A673 (cell line): ENCODE measurements at regions not wholly inside any gene's neighbourhood (a gene's known extent, or its start where the extent isn't known, plus 50 kb on each side); places are given as distances from the start of the nearest gene placed in this dataset.

Source experiments
- BruUV-seq: library from RNA; stranded (reverse); fragments of 400-500 nt; replicated peaks from 2 replicates; lab custom pipeline; 2021; lab: Mats Ljungman, UMichigan
- CTCF ChIA-PET: fragments of 300-600 bp; sonication (Branson Sonifier 250); formaldehyde crosslinking; loops from one replicate; lab custom pipeline; 2022; ENCODE audit warnings: antibody characterized with exemption; lab: Charles Lee
- POLR2A ChIA-PET: fragments of 300-600 bp; sonication (Branson Sonifier 250); formaldehyde crosslinking; loops from one replicate; lab custom pipeline; 2022; ENCODE audit warnings: antibody characterized with exemption; ENCODE audit not compliant: low non-redundant PET; lab: Charles Lee
- DNase-seq: peaks from one replicate; pipeline ENCODE4 v3.0.0-alpha.2; 2015; ENCODE audit warnings: low spot score
- H3K27ac ChIP-seq: fragments of 200-600 bp; sonication (generic); 2 replicates; pipeline ENCODE4 v1.5.1; 2016; ENCODE audit warnings: mixed run types, low read depth, mild to moderate bottlenecking, mixed read lengths, antibody characterized with exemption, low read length; ENCODE audit not compliant: poor library complexity, severe bottlenecking
- H3K27me3 ChIP-seq: fragments of 200-600 bp; sonication (generic); replicated peaks from 2 replicates; pipeline ENCODE4 v1.6.1; 2017; ENCODE audit warnings: mixed run types, low read depth, mild to moderate bottlenecking, mixed read lengths, antibody characterized with exemption, low read length; ENCODE audit not compliant: insufficient read depth, poor library complexity
- H3K36me3 ChIP-seq: fragments of 200-600 bp; sonication (generic); 2 replicates; pipeline ENCODE4 v1.6.1; 2016; ENCODE audit warnings: mixed run types, mild to moderate bottlenecking, mixed read lengths, antibody characterized with exemption, low read length; ENCODE audit not compliant: insufficient read depth, poor library complexity, severe bottlenecking
- H3K4me1 ChIP-seq: fragments of 200-600 bp; sonication (generic); 2 replicates; pipeline ENCODE4 v1.6.1; 2017; ENCODE audit warnings: mixed run types, mild to moderate bottlenecking, mixed read lengths, antibody characterized with exemption, low read length; ENCODE audit not compliant: insufficient read depth, poor library complexity, severe bottlenecking
- H3K4me3 ChIP-seq: fragments of 200-600 bp; sonication (generic); 2 replicates; pipeline ENCODE4 v1.5.1; 2016; ENCODE audit warnings: low read depth, mixed run types, mild to moderate bottlenecking, mixed read lengths, low read length; ENCODE audit not compliant: poor library complexity, severe bottlenecking
- H3K9me3 ChIP-seq: fragments of 200-600 bp; sonication (generic); 2 replicates; pipeline ENCODE4 v1.6.1; 2016; ENCODE audit warnings: mixed run types, low read depth, mild to moderate bottlenecking, mixed read lengths, antibody characterized with exemption, low read length; ENCODE audit not compliant: poor library complexity, severe bottlenecking
- EZH2 ChIP-seq: fragments of 200-600 bp; sonication (generic); IDR thresholded peaks from 2 replicates; pipeline ENCODE4 v1.6.1; 2017; ENCODE audit warnings: borderline replicate concordance, low read depth, mild to moderate bottlenecking, mixed read lengths, antibody characterized with exemption, low read length; ENCODE audit not compliant: poor library complexity, severe bottlenecking
- intact Hi-C: fragments of 100-400 bp; cut with micrococcal nuclease; formaldehyde crosslinking; loops from one replicate; pipeline ENCODE4 v1.10.0; 2022; ENCODE audit not compliant: unreplicated experiment
- TF ChIP-seq, protein P1 (sequence below): fragments of 300-800, 200-600 bp; sonication (generic); conservative IDR thresholded peaks from 2 replicates; pipeline ENCODE4 v1.5.1; 2017; ENCODE audit warnings: low read depth, mild to moderate bottlenecking, antibody characterized with exemption, low read length, moderate library complexity, mixed read lengths

- Histone ChIP-seq H3K4me3 (no peak overlapping the region), H3K36me3 (no peaks in the 10 kb centered on the region), H3K27ac (no peak overlapping the region), H3K4me1 (peaks cover 37% of the 10 kb centered on the region), H3K27me3 (no peaks in the 10 kb centered on the region), H3K9me3 (no peaks in the 10 kb centered on the region)
- intact Hi-C loops: loop anchor here (10.0 kb wide), 1 partner anchor 304 kb away; no protein-coding TSS in a partner anchor
- no peak for TF ChIP-seq EZH2
- TF ChIP-seq, protein P1, sequence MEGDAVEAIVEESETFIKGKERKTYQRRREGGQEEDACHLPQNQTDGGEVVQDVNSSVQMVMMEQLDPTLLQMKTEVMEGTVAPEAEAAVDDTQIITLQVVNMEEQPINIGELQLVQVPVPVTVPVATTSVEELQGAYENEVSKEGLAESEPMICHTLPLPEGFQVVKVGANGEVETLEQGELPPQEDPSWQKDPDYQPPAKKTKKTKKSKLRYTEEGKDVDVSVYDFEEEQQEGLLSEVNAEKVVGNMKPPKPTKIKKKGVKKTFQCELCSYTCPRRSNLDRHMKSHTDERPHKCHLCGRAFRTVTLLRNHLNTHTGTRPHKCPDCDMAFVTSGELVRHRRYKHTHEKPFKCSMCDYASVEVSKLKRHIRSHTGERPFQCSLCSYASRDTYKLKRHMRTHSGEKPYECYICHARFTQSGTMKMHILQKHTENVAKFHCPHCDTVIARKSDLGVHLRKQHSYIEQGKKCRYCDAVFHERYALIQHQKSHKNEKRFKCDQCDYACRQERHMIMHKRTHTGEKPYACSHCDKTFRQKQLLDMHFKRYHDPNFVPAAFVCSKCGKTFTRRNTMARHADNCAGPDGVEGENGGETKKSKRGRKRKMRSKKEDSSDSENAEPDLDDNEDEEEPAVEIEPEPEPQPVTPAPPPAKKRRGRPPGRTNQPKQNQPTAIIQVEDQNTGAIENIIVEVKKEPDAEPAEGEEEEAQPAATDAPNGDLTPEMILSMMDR: no peak
- POLR2A ChIA-PET: no interaction called here
- DNase-seq: no peak
- CTCF ChIA-PET: no interaction called here
- no TSS peak for BruUV-seq
Observed at GRCh38 chr4:156660465-156660864, 311.1 kb downstream of the PDGFC start.

GRCh38 chr4:156659983-156660382, 311.6 kb downstream of the PDGFC start:
- DNase-seq: no peak
- BruUV-seq: no TSS peak
- ChIA-PET POLR2A (no interaction called here), CTCF (no interaction called here)
- intact Hi-C loops: loop anchor here (10.0 kb wide), 1 partner anchor 305 kb away; no protein-coding TSS in a partner anchor
- no peak overlapping the region for H3K4me3 ChIP-seq
- peaks cover 33% of the 10 kb centered on the region for H3K4me1 ChIP-seq
- TF ChIP-seq EZH2: no peak
- TF ChIP-seq, protein P1: no peak
- H3K27ac ChIP-seq: no peak overlapping the region
- H3K27me3 ChIP-seq: no peaks in the 10 kb centered on the region
- H3K36me3 ChIP-seq: no peaks in the 10 kb centered on the region
- H3K9me3 ChIP-seq: no peaks in the 10 kb centered on the region

DNA sequence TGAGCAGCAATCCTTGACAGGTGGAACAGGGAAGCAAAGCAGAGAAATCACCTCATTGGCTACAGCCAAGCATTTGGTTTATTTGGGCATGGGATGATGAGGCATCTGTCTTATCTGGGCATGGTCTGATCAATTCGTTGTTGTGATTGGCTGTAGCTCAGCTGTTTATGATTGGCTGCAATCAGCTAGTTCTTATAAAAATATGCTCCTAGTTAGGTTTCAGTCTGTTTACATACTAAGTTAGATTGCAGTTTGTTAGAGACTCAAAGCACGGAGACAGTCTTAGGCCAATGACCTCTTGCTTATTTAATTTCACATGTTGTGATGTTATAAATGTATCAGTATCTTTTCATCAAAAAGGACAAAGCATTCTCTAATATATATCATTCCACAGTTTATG, 312.0 kb downstream of the PDGFC start:
- no peak for DNase-seq
- no peaks in the 10 kb centered on the region for H3K36me3 ChIP-seq
- ChIA-PET CTCF (no interaction called here), POLR2A (no interaction called here)
- intact Hi-C loops: no loop called here
- peaks cover 30% of the 10 kb centered on the region for H3K4me1 ChIP-seq
- no peaks in the 10 kb centered on the region for H3K27me3 ChIP-seq
- TF ChIP-seq, protein P1: no peak
- no peak for TF ChIP-seq EZH2
- H3K27ac ChIP-seq: no peak overlapping the region
- H3K4me3 ChIP-seq: no peak overlapping the region
- no peaks in the 10 kb centered on the region for H3K9me3 ChIP-seq
- no TSS peak for BruUV-seq
